Breast epithelium (tissue), 3 donors: ENCODE measurements at regions not wholly inside any gene's neighbourhood (a gene's known extent, or its start where the extent isn't known, plus 50 kb on each side); places are given as distances from the start of the nearest gene placed in this dataset.

Source experiments
- CTCF ChIP-seq, 3 donors: fragments of 450-650 bp; IDR thresholded peaks; one replicate each; pipeline ENCODE4 v1.5.1; 2016 to 2017; ENCODE audit warnings: antibody characterized with exemption in 3 of 3, mild to moderate bottlenecking in 3 of 3, moderate library complexity in 3 of 3
- POLR2A ChIP-seq: fragments of 450-650 bp; IDR thresholded peaks from one replicate; pipeline ENCODE4 v1.6.1; 2016; ENCODE audit warnings: antibody characterized with exemption, mild to moderate bottlenecking, moderate library complexity

GRCh38 chr6:26284537-26285142 lies 80.4 kb upstream of the BTN3A2 start:
- peak in 1 of 3 donors; percentile 7 for TF ChIP-seq CTCF (IDR thresholded peaks at IDR 0.05)
- no peak for TF ChIP-seq POLR2A
